CD4-positive, alpha-beta T cell treated with Interleukin-4 for 4 hours (primary cell): ENCODE measurements at regions not wholly inside any gene's neighbourhood (a gene's known extent, or its start where the extent isn't known, plus 50 kb on each side); places are given as distances from the start of the nearest gene placed in this dataset.
"Not testable (repeated sequence)": the region's sequence is repeated elsewhere in the genome, so short reads cannot be mapped to it uniquely, and the experiment has no call there.

Experiments used
- DNase-seq: peaks from one replicate; pipeline ENCODE4 v3.0.0-alpha.2; 2020

- DNase-seq = no peak
Measured at GRCh38 chr3:160098261-160098908, 109.8 kb downstream of the IL12A start.

GRCh38 chr3:160098926-160099626 is 110.4 kb downstream of the IL12A start:
- DNase-seq = no peak

- DNase-seq = no peak
Measured at GRCh38 chr3:160099834-160100233, 111.2 kb downstream of the IL12A start.

- DNase-seq = no peak
Measured at GRCh38 chr3:160100610-160101009, 112.0 kb downstream of the IL12A start.

GRCh38 chr3:160102001-160102400 is 113.4 kb downstream of the IL12A start:
- not testable (repeated sequence) for DNase-seq

- DNase-seq = no peak
Measured at GRCh38 chr3:160103397-160103796, 114.8 kb downstream of the IL12A start.

GRCh38 chr3:160105907-160106584 is 117.4 kb downstream of the IL12A start:
- DNase-seq = no peak

- DNase-seq = no peak
Measured at GRCh38 chr3:160106905-160107861, 118.0 kb upstream of the C3orf80 start.

GRCh38 chr3:160108362-160108761 is 116.9 kb upstream of the C3orf80 start:
- no peak for DNase-seq

GRCh38 chr3:160112481-160112880 is 112.7 kb upstream of the C3orf80 start:
- DNase-seq = no peak

- DNase-seq = no peak
Measured at GRCh38 chr3:160112996-160113395, 112.2 kb upstream of the C3orf80 start.

GRCh38 chr3:160114355-160114995 is 110.7 kb upstream of the C3orf80 start:
- no peak for DNase-seq

GRCh38 chr3:160115387-160115786 is 109.8 kb upstream of the C3orf80 start:
- DNase-seq = no peak

GRCh38 chr3:160124224-160124623 is 101.0 kb upstream of the C3orf80 start:
- DNase-seq = no peak

- no peak for DNase-seq
Measured at GRCh38 chr3:160125258-160125657, 100.0 kb upstream of the C3orf80 start.

- no peak for DNase-seq
Measured at GRCh38 chr3:160126051-160126450, 99.2 kb upstream of the C3orf80 start.

GRCh38 chr3:160126761-160127160 is 98.5 kb upstream of the C3orf80 start:
- DNase-seq = no peak

GRCh38 chr3:160127308-160127707 is 97.9 kb upstream of the C3orf80 start:
- no peak for DNase-seq

- DNase-seq = no peak
Measured at GRCh38 chr3:160128056-160128455, 97.2 kb upstream of the C3orf80 start.

GRCh38 chr3:160129459-160130061 is 95.7 kb upstream of the C3orf80 start:
- no peak for DNase-seq

GRCh38 chr3:160130071-160130470 is 95.2 kb upstream of the C3orf80 start:
- no peak for DNase-seq

GRCh38 chr3:160130950-160131349 is 94.3 kb upstream of the C3orf80 start:
- DNase-seq = no peak
